ENCODE measurements at regions not wholly inside any gene's neighbourhood (a gene's known extent, or its start where the extent isn't known, plus 50 kb on each side); places are given as distances from the start of the nearest gene placed in this dataset.

GRCh38 chr6:8194490-8194889 is 92.1 kb upstream of the EEF1E1 start:
- Histone ChIP-seq H4K20me1 (ENCODE audit: insufficient read depth) (no peaks in the 10 kb centered on the region), H3K79me2 (ENCODE audit: low read depth) (no peaks in the 10 kb centered on the region), H3K36me3 (ENCODE audit: low read depth) (no peaks in the 10 kb centered on the region), H2AFZ (no peak overlapping the region), H3K4me3 (no peak overlapping the region), H3K27ac (no peak overlapping the region), H3F3A (ENCODE audit: insufficient read depth, low read depth) (no peaks in the 10 kb centered on the region), H3K9me3 (ENCODE audit: insufficient read depth, low read depth) (no peaks in the 10 kb centered on the region), H3K4me1 (replicated peaks; ENCODE audit: insufficient read depth) (no peaks in the 10 kb centered on the region), H3K27me3 (ENCODE audit: insufficient read depth, low read depth) (no peaks in the 10 kb centered on the region), H3K4me2 (no peak overlapping the region), H3K9me2 (ENCODE audit: insufficient read depth) (no peaks in the 10 kb centered on the region)
- TF ChIP-seq EZH2 (IDR thresholded peaks at IDR 0.05; ENCODE audit: low read depth) (no peak), CTCF (conservative IDR thresholded peaks at IDR 0.05) (no peak)
- CTCF ChIA-PET = interaction anchor here (0.5 kb wide), 1 partner anchor 60 kb away, joined by 9 read pairs; no protein-coding TSS in a partner anchor
- intact Hi-C loops (cut with micrococcal nuclease; ENCODE audit: unreplicated experiment) = no loop called here
- POLR2A ChIA-PET (ENCODE audit: unreplicated experiment) = no interaction called here
- DNase-seq = no peak
- no TSS peak for BruUV-seq (replicated peaks)

- no peak for TF ChIP-seq CTCF (conservative IDR thresholded peaks at IDR 0.05)
- no peak for TF ChIP-seq EZH2 (IDR thresholded peaks at IDR 0.05; ENCODE audit: low read depth)
- CTCF ChIA-PET = no interaction called here
- Histone ChIP-seq H3K9me3 (ENCODE audit: insufficient read depth, low read depth) (no peaks in the 10 kb centered on the region), H3K4me3 (no peak overlapping the region), H3K36me3 (ENCODE audit: low read depth) (no peaks in the 10 kb centered on the region), H4K20me1 (ENCODE audit: insufficient read depth) (no peaks in the 10 kb centered on the region), H3K4me1 (replicated peaks; ENCODE audit: insufficient read depth) (no peaks in the 10 kb centered on the region), H3K4me2 (no peak overlapping the region), H3K9me2 (ENCODE audit: insufficient read depth) (no peaks in the 10 kb centered on the region), H3K79me2 (ENCODE audit: low read depth) (no peaks in the 10 kb centered on the region), H3F3A (ENCODE audit: insufficient read depth, low read depth) (no peaks in the 10 kb centered on the region), H2AFZ (no peak overlapping the region), H3K27me3 (ENCODE audit: insufficient read depth, low read depth) (no peaks in the 10 kb centered on the region), H3K27ac (no peak overlapping the region)
- no TSS peak for BruUV-seq (replicated peaks)
- intact Hi-C loops (cut with micrococcal nuclease; ENCODE audit: unreplicated experiment) = no loop called here
- POLR2A ChIA-PET (ENCODE audit: unreplicated experiment) = no interaction called here
- DNase-seq = no peak
These were observed 91.2 kb upstream of the EEF1E1 start for GRCh38 chr6:8193541-8193940.

- Histone ChIP-seq H3K27me3 (ENCODE audit: insufficient read depth, low read depth) (no peaks in the 10 kb centered on the region), H3K27ac (no peak overlapping the region), H3K79me2 (ENCODE audit: low read depth) (no peaks in the 10 kb centered on the region), H3K4me2 (no peak overlapping the region), H3K4me1 (replicated peaks; ENCODE audit: insufficient read depth) (no peaks in the 10 kb centered on the region), H3K9me2 (ENCODE audit: insufficient read depth) (no peaks in the 10 kb centered on the region), H4K20me1 (ENCODE audit: insufficient read depth) (no peaks in the 10 kb centered on the region), H2AFZ (no peak overlapping the region), H3F3A (ENCODE audit: insufficient read depth, low read depth) (no peaks in the 10 kb centered on the region), H3K4me3 (no peak overlapping the region), H3K9me3 (ENCODE audit: insufficient read depth, low read depth) (no peaks in the 10 kb centered on the region), H3K36me3 (ENCODE audit: low read depth) (no peaks in the 10 kb centered on the region)
- DNase-seq = no peak
- intact Hi-C loops (cut with micrococcal nuclease; ENCODE audit: unreplicated experiment) = no loop called here
- ChIA-PET POLR2A (ENCODE audit: unreplicated experiment) (no interaction called here), CTCF (no interaction called here)
- BruUV-seq (replicated peaks) = no TSS peak
- TF ChIP-seq CTCF (conservative IDR thresholded peaks at IDR 0.05) = no peak
- no peak for TF ChIP-seq EZH2 (IDR thresholded peaks at IDR 0.05; ENCODE audit: low read depth)
These were observed 90.2 kb upstream of the EEF1E1 start for GRCh38 chr6:8192597-8192996.
